Loucy (cell line): ENCODE measurements at regions not wholly inside any gene's neighbourhood (a gene's known extent, or its start where the extent isn't known, plus 50 kb on each side); places are given as distances from the start of the nearest gene placed in this dataset.

Experiments
- H2AFZ ChIP-seq: fragments of 200-600 bp; sonication (generic); 2 replicates; pipeline ENCODE4 v1.6.0; 2016; ENCODE audit warnings: antibody characterized with exemption, mild to moderate bottlenecking, low read length, moderate library complexity
- H3F3A ChIP-seq: fragments of 200-600 bp; 2 replicates; pipeline ENCODE4 v1.6.0; 2016; ENCODE audit warnings: antibody characterized with exemption, low read depth, mild to moderate bottlenecking
- H3K27me3 ChIP-seq: fragments of 200-600 bp; sonication (generic); 2 replicates; pipeline ENCODE4 v1.6.1; 2014; ENCODE audit warnings: low read length, mild to moderate bottlenecking; ENCODE audit not compliant: insufficient read depth, poor library complexity, severe bottlenecking
- H3K36me3 ChIP-seq: fragments of 200-600 bp; sonication (generic); 2 replicates; pipeline ENCODE4 v1.6.1; 2016; ENCODE audit warnings: low read length; ENCODE audit not compliant: insufficient read depth
- H3K4me1 ChIP-seq: fragments of 200-600 bp; sonication (generic); 2 replicates; pipeline ENCODE4 v1.5.1; 2014; ENCODE audit warnings: low read length, mild to moderate bottlenecking; ENCODE audit not compliant: insufficient read depth, poor library complexity, severe bottlenecking
- H3K4me2 ChIP-seq: fragments of 200-600 bp; sonication (generic); 2 replicates; pipeline ENCODE4 v1.6.0; 2014; ENCODE audit warnings: antibody characterized with exemption, low read length, low read depth, mild to moderate bottlenecking; ENCODE audit not compliant: poor library complexity, severe bottlenecking
- H3K4me3 ChIP-seq: fragments of 200-600 bp; sonication (generic); 2 replicates; pipeline ENCODE4 v1.5.1; 2014; ENCODE audit warnings: low read length, mild to moderate bottlenecking, mixed read lengths; ENCODE audit not compliant: poor library complexity, severe bottlenecking
- H3K79me2 ChIP-seq: fragments of 200-600 bp; sonication (generic); 2 replicates; pipeline ENCODE4 v1.6.1; 2014; ENCODE audit warnings: low read length; ENCODE audit not compliant: insufficient read depth
- H3K9ac ChIP-seq: fragments of 200-600 bp; sonication (generic); 2 replicates; pipeline ENCODE4 v1.6.0; 2014; ENCODE audit warnings: mild to moderate bottlenecking, low read depth, low read length, moderate library complexity; ENCODE audit not compliant: poor library complexity, severe bottlenecking
- H3K9me2 ChIP-seq: fragments of 200-600 bp; sonication (generic); replicated peaks from 2 replicates; pipeline ENCODE4 v1.6.1; 2016; ENCODE audit warnings: low read depth, low read length, mixed read lengths
- H3K9me3 ChIP-seq: fragments of 200-600 bp; sonication (generic); 2 replicates; pipeline ENCODE4 v1.6.1; 2014; ENCODE audit warnings: mild to moderate bottlenecking, antibody characterized with exemption, low read length, low read depth; ENCODE audit not compliant: insufficient read depth
- H4K20me1 ChIP-seq: fragments of 200-600 bp; sonication (generic); 2 replicates; pipeline ENCODE4 v1.6.0; 2014; ENCODE audit warnings: antibody characterized with exemption, low read length, mild to moderate bottlenecking; ENCODE audit not compliant: insufficient read depth, poor library complexity, severe bottlenecking
- EZH2phosphoT487 ChIP-seq: fragments of 200-600 bp; IDR thresholded peaks from 2 replicates; pipeline ENCODE4 v1.6.1; 2018; ENCODE audit warnings: antibody characterized with exemption, mild to moderate bottlenecking, moderate library complexity, borderline replicate concordance
- TF ChIP-seq, protein P1 (sequence below): fragments of 200-600 bp; sonication (generic); conservative IDR thresholded peaks from 2 replicates; pipeline ENCODE4 v1.5.1; 2014; ENCODE audit warnings: mild to moderate bottlenecking, antibody characterized with exemption, low read length

DNA sequence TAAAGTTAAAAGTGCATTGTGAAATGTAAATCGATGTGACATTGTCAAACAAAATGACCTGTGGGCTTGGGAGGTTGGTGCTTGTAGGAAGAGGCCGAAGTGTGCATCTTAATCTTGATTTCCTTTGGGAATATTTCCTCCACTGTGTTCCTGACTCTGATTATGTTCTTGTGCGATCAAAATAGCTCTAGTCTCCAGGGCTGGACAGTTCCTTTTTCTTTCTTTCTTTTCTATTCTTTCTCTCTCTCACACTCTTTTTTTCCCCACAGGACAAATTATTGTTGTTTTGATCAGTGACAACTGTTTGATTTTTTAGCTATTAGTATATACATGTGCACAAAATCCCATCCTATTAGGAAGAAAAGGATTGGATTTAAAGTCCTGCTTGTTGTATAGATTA is 347.5 kb downstream of the ZSWIM6 start:
- no peaks in the 10 kb centered on the region for H3K27me3 ChIP-seq
- H3K9me3 ChIP-seq: no peaks in the 10 kb centered on the region
- no peak overlapping the region for H3K9ac ChIP-seq
- no peak overlapping the region for H3K4me3 ChIP-seq
- H3K4me1 ChIP-seq: no peaks in the 10 kb centered on the region
- H3K9me2 ChIP-seq: no peaks in the 10 kb centered on the region
- H3F3A ChIP-seq: no peaks in the 10 kb centered on the region
- H3K79me2 ChIP-seq: no peaks in the 10 kb centered on the region
- H3K4me2 ChIP-seq: no peak overlapping the region
- H2AFZ ChIP-seq: no peak overlapping the region
- no peak for TF ChIP-seq EZH2phosphoT487
- TF ChIP-seq, protein P1, sequence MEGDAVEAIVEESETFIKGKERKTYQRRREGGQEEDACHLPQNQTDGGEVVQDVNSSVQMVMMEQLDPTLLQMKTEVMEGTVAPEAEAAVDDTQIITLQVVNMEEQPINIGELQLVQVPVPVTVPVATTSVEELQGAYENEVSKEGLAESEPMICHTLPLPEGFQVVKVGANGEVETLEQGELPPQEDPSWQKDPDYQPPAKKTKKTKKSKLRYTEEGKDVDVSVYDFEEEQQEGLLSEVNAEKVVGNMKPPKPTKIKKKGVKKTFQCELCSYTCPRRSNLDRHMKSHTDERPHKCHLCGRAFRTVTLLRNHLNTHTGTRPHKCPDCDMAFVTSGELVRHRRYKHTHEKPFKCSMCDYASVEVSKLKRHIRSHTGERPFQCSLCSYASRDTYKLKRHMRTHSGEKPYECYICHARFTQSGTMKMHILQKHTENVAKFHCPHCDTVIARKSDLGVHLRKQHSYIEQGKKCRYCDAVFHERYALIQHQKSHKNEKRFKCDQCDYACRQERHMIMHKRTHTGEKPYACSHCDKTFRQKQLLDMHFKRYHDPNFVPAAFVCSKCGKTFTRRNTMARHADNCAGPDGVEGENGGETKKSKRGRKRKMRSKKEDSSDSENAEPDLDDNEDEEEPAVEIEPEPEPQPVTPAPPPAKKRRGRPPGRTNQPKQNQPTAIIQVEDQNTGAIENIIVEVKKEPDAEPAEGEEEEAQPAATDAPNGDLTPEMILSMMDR: no peak
- no peaks in the 10 kb centered on the region for H4K20me1 ChIP-seq
- no peaks in the 10 kb centered on the region for H3K36me3 ChIP-seq

GRCh38 chr5:61680247-61680646 is 348.2 kb downstream of the ZSWIM6 start:
- H3K27me3 ChIP-seq: no peaks in the 10 kb centered on the region
- H4K20me1 ChIP-seq: no peaks in the 10 kb centered on the region
- no peaks in the 10 kb centered on the region for H3K9me3 ChIP-seq
- no peak for TF ChIP-seq EZH2phosphoT487
- TF ChIP-seq, protein P1: no peak
- no peak overlapping the region for H2AFZ ChIP-seq
- H3F3A ChIP-seq: no peaks in the 10 kb centered on the region
- no peak overlapping the region for H3K4me2 ChIP-seq
- no peaks in the 10 kb centered on the region for H3K36me3 ChIP-seq
- no peaks in the 10 kb centered on the region for H3K4me1 ChIP-seq
- no peaks in the 10 kb centered on the region for H3K79me2 ChIP-seq
- no peaks in the 10 kb centered on the region for H3K9me2 ChIP-seq
- H3K4me3 ChIP-seq: no peak overlapping the region
- H3K9ac ChIP-seq: no peak overlapping the region

- no peak overlapping the region for H3K4me2 ChIP-seq
- H2AFZ ChIP-seq: no peak overlapping the region
- no peaks in the 10 kb centered on the region for H4K20me1 ChIP-seq
- H3K4me1 ChIP-seq: no peaks in the 10 kb centered on the region
- H3K9me2 ChIP-seq: no peaks in the 10 kb centered on the region
- no peak overlapping the region for H3K9ac ChIP-seq
- no peaks in the 10 kb centered on the region for H3F3A ChIP-seq
- TF ChIP-seq EZH2phosphoT487: no peak
- TF ChIP-seq, protein P1: no peak
- no peaks in the 10 kb centered on the region for H3K27me3 ChIP-seq
- no peaks in the 10 kb centered on the region for H3K9me3 ChIP-seq
- H3K4me3 ChIP-seq: no peak overlapping the region
- no peaks in the 10 kb centered on the region for H3K79me2 ChIP-seq
- H3K36me3 ChIP-seq: no peaks in the 10 kb centered on the region
Measured at GRCh38 chr5:61683148-61683547, 351.1 kb downstream of the ZSWIM6 start.
